ENCODE measurements at regions not wholly inside any gene's neighbourhood (a gene's known extent, or its start where the extent isn't known, plus 50 kb on each side); places are given as distances from the start of the nearest gene placed in this dataset.

DNA sequence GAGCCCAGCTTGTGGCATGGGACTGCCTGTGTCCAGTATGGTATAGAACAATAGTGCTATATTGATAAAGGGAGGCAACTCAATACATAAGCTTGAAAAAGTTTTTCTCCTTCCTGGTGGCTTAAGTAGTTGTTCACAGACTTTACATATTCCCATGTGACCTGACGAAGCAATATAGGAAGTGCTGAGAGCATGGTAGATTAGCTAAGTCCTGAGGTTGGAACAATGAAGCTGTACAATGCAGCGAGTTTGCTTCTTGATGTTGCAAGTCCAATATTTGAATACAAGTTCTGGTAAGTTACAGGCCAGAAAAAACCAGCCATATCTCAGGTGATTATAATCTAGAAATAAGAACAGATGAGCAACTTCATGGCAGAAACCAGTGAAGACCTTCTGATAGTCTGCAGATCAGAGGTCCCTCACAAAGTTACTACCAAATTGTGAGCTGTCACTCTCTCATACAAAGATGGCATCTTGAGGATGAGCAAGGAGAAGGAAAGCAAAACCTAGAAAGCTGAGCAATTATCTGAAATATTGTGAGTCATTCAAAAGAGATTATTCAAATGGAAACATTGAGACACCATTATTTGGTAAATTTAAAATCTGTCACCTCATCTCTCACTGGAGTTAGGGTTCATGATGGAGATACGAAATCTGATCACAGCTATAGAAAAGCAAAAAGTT, 72.9 kb upstream of the BTG1 start:
- TF ChIP-seq ARNTL (CRISPR knock-in tag; IDR thresholded peaks at IDR 0.05; ENCODE audit: borderline replicate concordance, low read depth) (no peak), TOX (CRISPR knock-in tag; IDR thresholded peaks at IDR 0.05; ENCODE audit: borderline replicate concordance) (no peak), BACH2 (CRISPR knock-in tag; IDR thresholded peaks at IDR 0.05; ENCODE audit: borderline replicate concordance) (no peak), ZFP3 (CRISPR knock-in tag; IDR thresholded peaks at IDR 0.05) (no peak), ZC3H10 (CRISPR knock-in tag; IDR thresholded peaks at IDR 0.05) (no peak), TCF4 (CRISPR knock-in tag; IDR thresholded peaks at IDR 0.05; ENCODE audit: borderline replicate concordance) (no peak), ZFP30 (CRISPR knock-in tag; IDR thresholded peaks at IDR 0.05) (no peak), SNAI2 (CRISPR knock-in tag; IDR thresholded peaks at IDR 0.05) (no peak), RARB (CRISPR knock-in tag; IDR thresholded peaks at IDR 0.05) (no peak)
- TF ChIP-seq, protein P1, sequence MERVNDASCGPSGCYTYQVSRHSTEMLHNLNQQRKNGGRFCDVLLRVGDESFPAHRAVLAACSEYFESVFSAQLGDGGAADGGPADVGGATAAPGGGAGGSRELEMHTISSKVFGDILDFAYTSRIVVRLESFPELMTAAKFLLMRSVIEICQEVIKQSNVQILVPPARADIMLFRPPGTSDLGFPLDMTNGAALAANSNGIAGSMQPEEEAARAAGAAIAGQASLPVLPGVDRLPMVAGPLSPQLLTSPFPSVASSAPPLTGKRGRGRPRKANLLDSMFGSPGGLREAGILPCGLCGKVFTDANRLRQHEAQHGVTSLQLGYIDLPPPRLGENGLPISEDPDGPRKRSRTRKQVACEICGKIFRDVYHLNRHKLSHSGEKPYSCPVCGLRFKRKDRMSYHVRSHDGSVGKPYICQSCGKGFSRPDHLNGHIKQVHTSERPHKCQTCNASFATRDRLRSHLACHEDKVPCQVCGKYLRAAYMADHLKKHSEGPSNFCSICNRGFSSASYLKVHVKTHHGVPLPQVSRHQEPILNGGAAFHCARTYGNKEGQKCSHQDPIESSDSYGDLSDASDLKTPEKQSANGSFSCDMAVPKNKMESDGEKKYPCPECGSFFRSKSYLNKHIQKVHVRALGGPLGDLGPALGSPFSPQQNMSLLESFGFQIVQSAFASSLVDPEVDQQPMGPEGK (CRISPR knock-in tag; IDR thresholded peaks at IDR 0.05; ENCODE audit: borderline replicate concordance): no peak

All from SK-N-SH treated with all-trans-retinoic acid at 6 μM for 48 hours (cell line).